T47D (cell line): ENCODE measurements at regions not wholly inside any gene's neighbourhood (a gene's known extent, or its start where the extent isn't known, plus 50 kb on each side); places are given as distances from the start of the nearest gene placed in this dataset.

Experiments
- DNase-seq, 2 experiments: peaks; one replicate each; pipeline versions ENCODE4 v3.0.0 to v3.0.0-alpha.2; 2011 to 2012; ENCODE audit warnings: low read depth in 1 of 2, low spot score in 1 of 2
- JUND ChIP-seq: IDR thresholded peaks from 2 replicates; pipeline ENCODE4 v1.6.1; 2012; ENCODE audit warnings: low read depth
- in situ Hi-C: cut with HindIII; loops from 2 replicates; pipeline ENCODE4 v1.10.0; 2016; ENCODE audit warnings: low sequenced_read_pairs, low pct_unique_long_range_greater_than_20kb

- no peak for DNase-seq
- in situ Hi-C loops: no loop called here
- no peak for TF ChIP-seq JUND
Measured at GRCh38 chr15:35752134-35752466, 206.1 kb upstream of the DPH6 start.

- in situ Hi-C loops: no loop called here
Measured at GRCh38 chr15:35753486-35753885, 207.5 kb upstream of the DPH6 start.

DNA sequence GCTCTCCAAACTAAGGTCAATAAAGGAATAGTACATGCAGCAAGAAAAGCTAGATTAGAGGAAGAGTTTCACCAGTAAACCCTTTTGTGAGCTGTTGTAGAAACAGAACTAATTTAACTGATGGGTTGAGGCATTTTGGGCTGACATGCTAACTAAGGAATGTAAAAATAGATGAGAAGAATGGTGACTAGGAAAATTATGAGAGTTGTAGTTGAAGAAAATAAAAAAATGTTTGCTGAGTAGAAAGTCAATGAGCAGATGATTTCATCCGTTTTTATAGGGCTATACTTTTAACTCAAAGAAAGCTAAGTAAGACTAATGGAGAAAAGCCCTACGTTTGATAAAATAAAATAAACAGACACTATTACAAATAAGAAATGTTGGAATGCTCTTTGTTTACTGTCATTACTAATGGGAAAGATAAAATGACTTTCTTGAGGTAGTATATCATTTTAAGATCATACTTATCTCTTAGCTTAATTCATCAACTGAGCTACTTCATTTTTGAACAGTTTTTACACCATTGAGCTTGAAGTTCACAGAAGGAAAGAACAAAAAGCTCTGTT, 209.4 kb upstream of the DPH6 start:
- no peak for DNase-seq
- TF ChIP-seq JUND: no peak
- in situ Hi-C loops: no loop called here

More at GRCh38 chr15:35753486-35753885, 207.5 kb upstream of the DPH6 start:
- peak in 1 of 2 experiments; percentile 14 for DNase-seq
- TF ChIP-seq JUND: no peak

DNA sequence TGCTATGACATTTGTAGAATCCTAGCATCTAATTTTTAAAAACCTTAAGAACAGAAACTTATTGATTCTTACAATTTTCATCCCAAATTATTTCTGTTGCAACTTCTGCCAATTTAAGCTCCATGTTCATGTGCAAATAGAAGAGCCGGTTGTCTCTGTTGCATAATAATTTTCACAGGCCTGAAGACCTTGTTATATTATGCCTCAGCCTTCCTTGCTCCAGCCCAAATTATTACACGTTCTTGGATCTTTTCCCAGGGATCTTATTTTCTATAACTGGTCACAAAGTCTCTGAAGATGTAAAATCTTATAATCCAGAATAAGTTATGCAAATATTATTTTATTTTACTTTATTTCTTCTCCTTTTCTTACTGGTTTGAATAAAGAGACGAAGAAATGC, 210.7 kb upstream of the DPH6 start:
- in situ Hi-C loops: no loop called here
- no peak for DNase-seq
- no peak for TF ChIP-seq JUND

DNA sequence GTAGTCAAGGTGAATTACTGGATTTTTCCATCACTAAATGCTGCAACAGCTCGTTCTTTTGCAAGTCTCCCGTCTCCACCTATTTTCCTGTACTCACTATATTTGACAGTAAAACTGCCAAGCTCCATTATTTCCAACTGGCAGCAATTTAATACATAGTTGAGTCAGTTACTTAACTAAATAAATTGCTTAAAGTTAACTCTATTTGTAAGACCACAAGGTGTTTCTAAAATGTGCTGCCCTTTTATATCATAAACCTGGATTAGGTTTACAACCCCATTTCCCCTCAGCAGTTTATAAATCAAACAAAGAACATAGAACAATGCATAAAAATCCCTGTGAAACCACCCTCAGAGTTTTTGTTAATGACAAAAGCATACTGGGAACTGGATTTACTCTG, 211.4 kb upstream of the DPH6 start:
- in situ Hi-C loops: no loop called here
- no peak for DNase-seq
- TF ChIP-seq JUND: no peak

- peak in 1 of 2 experiments; percentile 18 for DNase-seq
- in situ Hi-C loops: no loop called here
- TF ChIP-seq JUND: no peak
Measured at GRCh38 chr15:35757765-35758164, 211.8 kb upstream of the DPH6 start.

DNA sequence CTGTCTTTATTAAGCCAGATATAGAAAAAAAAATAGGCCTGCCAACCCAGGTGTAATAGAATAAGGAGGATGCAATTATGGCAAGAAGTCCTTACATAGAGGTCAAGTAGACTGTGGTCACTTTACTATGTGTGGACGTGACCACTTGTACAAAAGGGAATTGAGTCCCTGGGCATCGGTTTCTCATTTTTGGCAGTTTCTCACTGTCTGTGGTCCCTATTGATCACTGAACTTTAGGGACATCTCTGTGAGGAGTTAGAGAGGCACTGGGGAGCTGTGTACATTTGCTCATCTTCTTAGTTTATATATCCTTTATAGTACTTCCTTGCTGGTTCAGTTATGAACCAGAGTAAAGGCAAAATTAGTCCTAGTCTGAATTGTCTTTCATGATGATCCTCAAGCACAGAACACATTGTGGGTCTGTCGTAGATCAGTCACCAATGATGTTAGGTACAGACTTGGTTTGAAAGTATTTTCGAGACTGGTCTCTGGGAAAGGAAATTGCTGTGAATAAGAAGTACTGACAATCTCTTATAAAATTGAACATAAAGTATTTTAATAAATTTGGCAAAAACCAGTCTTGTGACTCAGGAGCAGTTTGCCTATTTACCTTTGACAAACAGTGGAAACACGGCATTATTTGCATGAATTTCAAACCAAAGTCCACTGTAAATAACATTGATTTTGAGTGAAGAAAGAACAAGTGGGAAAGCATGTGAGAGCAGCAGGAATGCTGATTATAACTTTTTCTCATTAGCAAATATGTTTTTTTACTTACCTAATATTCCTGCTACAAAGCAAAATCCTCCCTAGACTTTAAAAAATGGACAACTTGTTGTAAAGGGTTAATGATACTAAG, 218.9 kb upstream of the DPH6 start:
- DNase-seq: no peak
- in situ Hi-C loops: no loop called here
- no peak for TF ChIP-seq JUND

DNA sequence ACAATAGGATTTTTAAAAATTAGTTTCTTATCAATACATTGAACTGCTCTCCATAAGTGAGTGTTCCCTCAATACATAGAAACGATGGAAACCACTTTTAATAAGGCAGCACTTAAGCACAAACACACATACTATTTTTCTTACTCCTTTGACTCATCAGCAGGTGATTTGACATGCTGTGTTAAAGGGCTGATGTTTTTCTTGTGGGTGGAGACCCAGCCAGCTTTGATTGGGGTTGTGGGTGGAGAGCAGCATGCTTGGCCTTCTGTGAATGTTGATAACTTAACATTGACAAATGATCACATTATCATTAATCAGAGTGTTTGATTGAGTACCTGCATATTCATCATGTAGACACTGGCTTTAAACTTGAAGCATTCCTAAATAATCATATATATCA, 223.0 kb upstream of the DPH6 start:
- no peak for DNase-seq
- TF ChIP-seq JUND: no peak
- in situ Hi-C loops: no loop called here

- no peak for TF ChIP-seq JUND
- no peak for DNase-seq
- in situ Hi-C loops: no loop called here
Measured at GRCh38 chr15:35769656-35770055, 223.7 kb upstream of the DPH6 start.

GRCh38 chr15:35771746-35772442, 225.9 kb upstream of the DPH6 start:
- no peak for TF ChIP-seq JUND
- in situ Hi-C loops: no loop called here
- no peak for DNase-seq

GRCh38 chr15:35774653-35775052, 228.7 kb upstream of the DPH6 start:
- in situ Hi-C loops: no loop called here

GRCh38 chr15:35775471-35775870, 229.5 kb upstream of the DPH6 start:
- no peak for DNase-seq
- in situ Hi-C loops: no loop called here
- TF ChIP-seq JUND: no peak

More at GRCh38 chr15:35774653-35775052, 228.7 kb upstream of the DPH6 start:
- TF ChIP-seq JUND: no peak
- no peak for DNase-seq

DNA sequence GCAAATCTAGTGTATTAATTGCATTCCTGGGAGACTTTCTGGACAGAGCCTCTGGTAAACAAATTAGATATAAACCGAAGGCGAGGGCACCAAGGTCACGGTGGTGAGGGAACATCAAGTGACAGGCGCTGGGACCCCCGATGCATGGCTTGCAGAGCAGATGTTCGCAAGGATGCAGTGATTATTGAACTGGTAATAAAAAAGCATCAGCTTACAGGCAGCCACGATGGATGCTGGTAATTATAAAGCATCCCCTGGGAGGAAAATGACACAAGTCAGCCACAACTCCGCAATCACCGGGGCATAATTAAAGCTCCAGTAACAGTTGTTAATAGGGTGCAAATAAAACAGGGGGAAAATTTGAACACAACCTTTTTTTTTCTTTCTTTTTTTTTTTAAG, 231.1 kb upstream of the DPH6 start:
- no peak for TF ChIP-seq JUND
- DNase-seq: no peak
- in situ Hi-C loops: no loop called here
